ENCODE measurements at regions not wholly inside any gene's neighbourhood (a gene's known extent, or its start where the extent isn't known, plus 50 kb on each side); places are given as distances from the start of the nearest gene placed in this dataset.

- H3K9me3 Mint-ChIP-seq, result no peaks in the 10 kb centered on the region
- H3K27ac Mint-ChIP-seq, result no peak overlapping the region
- H3K4me3 Mint-ChIP-seq, result no peak overlapping the region
- peak; percentile 94 for ATAC-seq (ENCODE audit: low read depth)
- peak; percentile 63 to 73 for DNase-seq (ENCODE audit: low spot score in 2 of 2)
- H3K36me3 Mint-ChIP-seq, result no peaks in the 10 kb centered on the region
- H3K4me1 Mint-ChIP-seq, result peaks cover 5% of the 10 kb centered on the region
- peaks cover 19% of the 10 kb centered on the region for H3K27me3 Mint-ChIP-seq
These were observed 51.5 kb upstream of the LRRC32 start for GRCh38 chr11:76721755-76722677.

- no peak for ATAC-seq (ENCODE audit: low read depth)
- Mint-ChIP-seq H3K36me3 (no peaks in the 10 kb centered on the region), H3K4me3 (no peak overlapping the region), H3K9me3 (no peaks in the 10 kb centered on the region), H3K27ac (no peak overlapping the region), H3K4me1 (peaks cover 5% of the 10 kb centered on the region), H3K27me3 (peaks cover 19% of the 10 kb centered on the region)
- no peak for DNase-seq (ENCODE audit: low spot score in 2 of 2)
These were observed 52.6 kb upstream of the LRRC32 start for GRCh38 chr11:76723142-76723541.

DNA sequence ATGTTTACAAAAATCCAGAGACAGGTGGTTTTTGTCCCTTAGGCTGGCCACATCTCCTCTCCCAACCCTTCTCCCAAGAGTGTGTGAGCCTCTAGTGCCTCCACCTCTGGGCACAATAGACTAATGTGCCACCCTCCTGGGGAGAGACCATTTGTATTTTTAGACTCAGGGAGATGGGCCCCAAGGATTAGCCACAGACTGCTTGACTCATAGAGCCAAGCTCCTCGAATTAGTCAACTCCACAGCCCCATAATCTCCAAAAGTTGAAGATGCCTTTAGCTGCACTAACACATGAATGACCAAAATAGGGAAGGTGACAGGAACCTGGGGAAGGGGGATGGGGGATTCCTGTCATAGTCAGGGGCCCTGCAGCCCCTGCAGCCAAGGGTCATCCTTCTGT lies 53.0 kb upstream of the LRRC32 start:
- DNase-seq (ENCODE audit: low spot score in 2 of 2), result no peak
- no peak overlapping the region for H3K27ac Mint-ChIP-seq
- peaks cover 19% of the 10 kb centered on the region for H3K27me3 Mint-ChIP-seq
- no peaks in the 10 kb centered on the region for H3K9me3 Mint-ChIP-seq
- no peak for ATAC-seq (ENCODE audit: low read depth)
- H3K4me3 Mint-ChIP-seq, result no peak overlapping the region
- no peaks in the 10 kb centered on the region for H3K36me3 Mint-ChIP-seq
- H3K4me1 Mint-ChIP-seq, result peaks cover 5% of the 10 kb centered on the region

DNA sequence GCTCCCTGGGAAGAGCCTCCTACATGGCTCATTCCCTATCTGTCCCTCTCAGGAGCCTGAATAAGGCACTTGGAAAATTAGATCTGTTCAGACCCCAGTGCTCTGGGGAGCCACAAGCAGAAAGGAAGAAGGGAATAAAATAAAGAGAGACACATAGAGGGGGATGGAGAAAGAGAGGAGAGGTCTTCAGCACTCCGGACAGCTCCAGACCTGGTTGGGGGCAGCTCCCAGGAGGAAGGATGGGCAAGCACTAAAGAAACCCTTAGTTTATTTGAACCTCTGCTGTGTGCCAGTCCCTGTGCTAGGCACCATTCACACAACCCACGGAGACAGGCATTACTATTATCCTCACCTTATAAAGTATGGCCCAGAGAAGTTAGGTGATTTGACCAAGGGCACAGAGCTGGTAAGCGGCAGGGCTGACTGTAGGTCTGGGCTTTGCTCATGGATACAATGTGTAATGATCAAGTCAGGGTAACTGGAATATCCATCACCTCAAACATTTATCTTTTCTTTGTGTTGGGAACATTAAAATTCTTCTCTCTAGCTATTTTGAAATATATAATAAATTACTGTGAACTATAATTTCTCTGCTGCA lies 53.7 kb upstream of the LRRC32 start:
- Mint-ChIP-seq H3K27me3 (peaks cover 19% of the 10 kb centered on the region), H3K9me3 (no peaks in the 10 kb centered on the region), H3K4me1 (peaks cover 5% of the 10 kb centered on the region), H3K36me3 (no peaks in the 10 kb centered on the region), H3K27ac (no peak overlapping the region), H3K4me3 (no peak overlapping the region)
- no peak for DNase-seq (ENCODE audit: low spot score in 2 of 2)
- no peak for ATAC-seq (ENCODE audit: low read depth)

GRCh38 chr11:76728227-76728626 lies 54.9 kb upstream of the TSKU start:
- H3K27ac Mint-ChIP-seq, result no peak overlapping the region
- H3K4me3 Mint-ChIP-seq, result no peak overlapping the region
- H3K4me1 Mint-ChIP-seq, result no peaks in the 10 kb centered on the region
- no peaks in the 10 kb centered on the region for H3K36me3 Mint-ChIP-seq
- H3K9me3 Mint-ChIP-seq, result no peaks in the 10 kb centered on the region
- peaks cover 20% of the 10 kb centered on the region for H3K27me3 Mint-ChIP-seq
- no peak for ATAC-seq (ENCODE audit: low read depth)
- DNase-seq (ENCODE audit: low spot score in 2 of 2), result no peak

DNA sequence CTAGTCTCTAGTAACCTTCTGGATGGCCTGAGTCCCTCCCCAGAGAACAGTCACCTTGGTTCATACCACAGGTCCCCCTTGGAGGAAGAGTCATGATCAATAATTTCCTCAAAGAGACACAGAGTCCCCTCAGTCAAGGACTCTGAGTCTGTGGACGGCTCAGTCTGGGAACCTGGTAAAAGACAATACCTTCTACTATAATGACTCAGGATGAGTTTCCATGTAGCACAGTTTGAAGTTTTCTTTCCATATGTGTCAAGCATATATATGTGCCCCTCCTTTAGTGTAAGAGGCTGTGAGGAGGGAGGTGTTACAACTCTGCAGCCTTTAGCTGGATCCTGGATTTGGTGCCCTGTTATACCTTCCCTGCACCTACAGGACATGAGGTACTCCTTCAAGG lies 54.4 kb upstream of the TSKU start:
- H3K36me3 Mint-ChIP-seq, result no peaks in the 10 kb centered on the region
- peaks cover 20% of the 10 kb centered on the region for H3K27me3 Mint-ChIP-seq
- H3K27ac Mint-ChIP-seq, result no peak overlapping the region
- no peaks in the 10 kb centered on the region for H3K4me1 Mint-ChIP-seq
- ATAC-seq (ENCODE audit: low read depth) (no peak), DNase-seq (ENCODE audit: low spot score in 2 of 2) (no peak)
- no peaks in the 10 kb centered on the region for H3K9me3 Mint-ChIP-seq
- H3K4me3 Mint-ChIP-seq, result no peak overlapping the region

DNA sequence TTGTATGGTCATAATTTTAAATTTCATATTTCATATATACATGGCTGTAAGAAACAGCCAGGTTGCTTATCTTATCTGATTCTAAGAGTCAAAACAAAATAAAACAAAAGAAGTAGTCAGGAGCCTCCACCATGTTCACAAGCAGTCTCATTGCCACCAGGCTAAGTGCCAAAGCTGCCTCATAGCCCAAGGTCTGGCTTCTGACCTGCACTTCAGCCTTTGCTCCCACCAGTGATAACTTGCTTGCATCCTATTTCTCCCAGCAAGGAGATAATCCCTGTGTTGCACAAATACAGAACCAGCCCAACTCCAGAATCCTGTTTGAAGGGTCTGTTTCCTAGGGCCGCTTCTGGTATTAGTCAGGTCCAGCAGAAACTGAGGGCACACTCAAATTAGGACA lies 53.9 kb upstream of the TSKU start:
- no peak overlapping the region for H3K4me3 Mint-ChIP-seq
- ATAC-seq (ENCODE audit: low read depth) (no peak), DNase-seq (ENCODE audit: low spot score in 2 of 2) (no peak)
- no peaks in the 10 kb centered on the region for H3K9me3 Mint-ChIP-seq
- H3K36me3 Mint-ChIP-seq, result no peaks in the 10 kb centered on the region
- peaks cover 20% of the 10 kb centered on the region for H3K27me3 Mint-ChIP-seq
- no peaks in the 10 kb centered on the region for H3K4me1 Mint-ChIP-seq
- no peak overlapping the region for H3K27ac Mint-ChIP-seq

- Mint-ChIP-seq H3K27ac (no peak overlapping the region), H3K4me3 (no peak overlapping the region), H3K4me1 (no peaks in the 10 kb centered on the region), H3K9me3 (no peaks in the 10 kb centered on the region), H3K27me3 (peaks cover 19% of the 10 kb centered on the region), H3K36me3 (no peaks in the 10 kb centered on the region)
- no peak for DNase-seq (ENCODE audit: low spot score in 2 of 2)
- no peak for ATAC-seq (ENCODE audit: low read depth)
These were observed 52.1 kb upstream of the TSKU start for GRCh38 chr11:76730887-76731565.

- DNase-seq (ENCODE audit: low spot score in 2 of 2) (no peak), ATAC-seq (ENCODE audit: low read depth) (no peak)
- Mint-ChIP-seq H3K27me3 (peaks cover 17% of the 10 kb centered on the region), H3K4me1 (no peaks in the 10 kb centered on the region), H3K36me3 (no peaks in the 10 kb centered on the region), H3K4me3 (no peak overlapping the region), H3K9me3 (no peaks in the 10 kb centered on the region), H3K27ac (no peak overlapping the region)
These were observed 50.5 kb upstream of the TSKU start for GRCh38 chr11:76732643-76733042.
